ENCODE measurements at regions not wholly inside any gene's neighbourhood (a gene's known extent, or its start where the extent isn't known, plus 50 kb on each side); places are given as distances from the start of the nearest gene placed in this dataset.
"Not testable (repeated sequence)": the region's sequence is repeated elsewhere in the genome, so short reads cannot be mapped to it uniquely, and the experiment has no call there.

GRCh38 chr14:53838374-53838773, 118.3 kb downstream of the BMP4 start (continued):
- TF ChIP-seq ZNF462 (CRISPR knock-in tag; IDR thresholded peaks at IDR 0.05) = no peak
- no peak for TF ChIP-seq NANOG (IDR thresholded peaks at IDR 0.05; ENCODE audit: borderline replicate concordance)
- no peak for TF ChIP-seq EZH2 (IDR thresholded peaks at IDR 0.05; ENCODE audit: low read depth, unreplicated experiment)
- no peak for TF ChIP-seq STAT1 (IDR thresholded peaks at IDR 0.05; ENCODE audit: unreplicated experiment)
- no peak for TF ChIP-seq JUNB (IDR thresholded peaks at IDR 0.05; ENCODE audit: unreplicated experiment)
- no peak for TF ChIP-seq ZNF114 (CRISPR knock-in tag; IDR thresholded peaks at IDR 0.05)
- no peak for TF ChIP-seq CREB1 (CRISPR knock-in tag; IDR thresholded peaks at IDR 0.05; ENCODE audit: low read depth)
- no peak for TF ChIP-seq CTCF (conservative IDR thresholded peaks at IDR 0.05; ENCODE audit: low read depth in 2 of 2)
- TF ChIP-seq ZNF331 (CRISPR knock-in tag; IDR thresholded peaks at IDR 0.05; ENCODE audit: low read depth) = no peak
- TF ChIP-seq ETS1 (IDR thresholded peaks at IDR 0.05) = no peak

GRCh38 chr14:53837656-53838055, 119.0 kb downstream of the BMP4 start:
- not testable (repeated sequence) for H3K36me3 ChIP-seq (ENCODE audit: insufficient read depth); H3K36me3 Mint-ChIP-seq (ENCODE audit: low read depth); H3K9me3 Mint-ChIP-seq; H3K4me2 ChIP-seq; H3K4me1 Mint-ChIP-seq; H3K79me2 ChIP-seq (replicated peaks; ENCODE audit: insufficient read depth); DNase-seq (ENCODE audit: low spot score); ATAC-seq; H3K9me2 ChIP-seq (ENCODE audit: insufficient read depth); H4K20me1 ChIP-seq (replicated peaks; ENCODE audit: insufficient read depth); H3K27me3 Mint-ChIP-seq (ENCODE audit: insufficient read depth, low read depth, poor library complexity); H3K27ac Mint-ChIP-seq; H2AFZ ChIP-seq; H3K27ac ChIP-seq (ENCODE audit: low read depth); H3K4me3 ChIP-seq; H3K4me1 ChIP-seq (ENCODE audit: insufficient read depth); H3K4me3 Mint-ChIP-seq; H3F3A ChIP-seq (replicated peaks; ENCODE audit: low read depth); H3K27me3 ChIP-seq (ENCODE audit: insufficient read depth)

Measured in GM23338 (cell line).